ENCODE measurements at regions not wholly inside any gene's neighbourhood (a gene's known extent, or its start where the extent isn't known, plus 50 kb on each side); places are given as distances from the start of the nearest gene placed in this dataset.
"Not testable (repeated sequence)": the region's sequence is repeated elsewhere in the genome, so short reads cannot be mapped to it uniquely, and the experiment has no call there.

DNA sequence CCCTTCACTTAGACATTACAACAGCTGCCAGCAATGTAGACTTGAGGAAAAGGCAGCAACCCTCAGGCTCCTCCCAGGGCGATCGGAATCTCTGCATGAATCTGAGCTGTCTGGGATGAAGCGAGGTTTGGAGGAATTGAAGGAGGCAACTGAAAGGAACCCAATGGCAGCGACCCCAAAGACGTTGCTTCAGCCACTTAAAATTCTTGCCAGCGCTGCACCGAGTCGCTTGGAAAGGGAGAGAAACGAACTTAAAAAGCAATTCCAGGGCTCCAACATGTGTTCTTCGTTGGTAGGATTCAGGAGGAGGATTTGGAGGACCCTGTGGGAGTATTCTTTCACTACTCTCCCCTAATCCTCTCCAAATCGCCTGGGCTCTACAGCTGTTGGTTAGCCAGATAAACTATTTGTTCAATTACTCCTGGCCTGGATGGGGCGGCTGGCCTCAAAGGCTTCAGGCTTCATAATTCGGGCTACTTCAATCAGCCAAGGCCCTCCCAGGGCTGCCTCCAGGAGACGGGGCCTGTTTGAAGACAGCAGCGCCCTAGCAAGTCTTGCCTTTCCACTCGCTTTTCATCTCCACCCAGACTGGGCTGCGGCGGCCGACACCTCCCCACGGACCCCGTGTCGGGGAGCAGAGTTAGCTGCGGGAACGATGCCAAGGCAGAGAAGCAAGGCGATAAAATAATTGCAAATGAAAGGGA lies 72.4 kb upstream of the TMEM45B start:
- Mint-ChIP-seq H3K4me1 (ENCODE audit: unreplicated experiment) (peaks cover 11% of the 10 kb centered on the region), H3K9me3 (no peaks in the 10 kb centered on the region), H3K27ac (no peak overlapping the region), H3K27me3 (peaks cover under 1% of the 10 kb centered on the region), H3K4me3 (no peak overlapping the region), H3K36me3 (no peaks in the 10 kb centered on the region)
- no peak for DNase-seq (ENCODE audit: extremely low spot score, unreplicated experiment)
- TF ChIP-seq, protein P1, sequence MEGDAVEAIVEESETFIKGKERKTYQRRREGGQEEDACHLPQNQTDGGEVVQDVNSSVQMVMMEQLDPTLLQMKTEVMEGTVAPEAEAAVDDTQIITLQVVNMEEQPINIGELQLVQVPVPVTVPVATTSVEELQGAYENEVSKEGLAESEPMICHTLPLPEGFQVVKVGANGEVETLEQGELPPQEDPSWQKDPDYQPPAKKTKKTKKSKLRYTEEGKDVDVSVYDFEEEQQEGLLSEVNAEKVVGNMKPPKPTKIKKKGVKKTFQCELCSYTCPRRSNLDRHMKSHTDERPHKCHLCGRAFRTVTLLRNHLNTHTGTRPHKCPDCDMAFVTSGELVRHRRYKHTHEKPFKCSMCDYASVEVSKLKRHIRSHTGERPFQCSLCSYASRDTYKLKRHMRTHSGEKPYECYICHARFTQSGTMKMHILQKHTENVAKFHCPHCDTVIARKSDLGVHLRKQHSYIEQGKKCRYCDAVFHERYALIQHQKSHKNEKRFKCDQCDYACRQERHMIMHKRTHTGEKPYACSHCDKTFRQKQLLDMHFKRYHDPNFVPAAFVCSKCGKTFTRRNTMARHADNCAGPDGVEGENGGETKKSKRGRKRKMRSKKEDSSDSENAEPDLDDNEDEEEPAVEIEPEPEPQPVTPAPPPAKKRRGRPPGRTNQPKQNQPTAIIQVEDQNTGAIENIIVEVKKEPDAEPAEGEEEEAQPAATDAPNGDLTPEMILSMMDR (conservative IDR thresholded peaks at IDR 0.05) = no peak

DNA sequence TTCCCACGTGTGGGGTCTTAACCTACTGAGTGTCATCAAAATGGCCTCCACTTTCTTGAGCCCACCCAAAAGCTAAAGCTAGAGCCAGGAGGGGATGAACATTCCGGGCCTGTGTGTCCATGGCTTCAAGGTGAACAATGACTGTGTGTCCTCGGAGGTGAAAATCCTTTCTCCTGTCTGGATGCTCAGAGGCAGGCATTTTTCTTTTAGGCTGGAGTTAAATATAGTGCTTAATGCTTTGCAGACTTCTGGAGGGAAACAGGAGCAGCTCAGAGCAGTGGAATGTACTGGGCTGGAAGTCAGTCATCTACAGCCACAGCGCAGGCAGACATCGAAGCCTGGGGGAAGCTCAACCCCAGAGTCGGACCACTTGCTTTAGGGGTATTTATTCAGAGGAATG lies 68.6 kb upstream of the TMEM45B start:
- H3K27ac Mint-ChIP-seq = no peak overlapping the region

DNA sequence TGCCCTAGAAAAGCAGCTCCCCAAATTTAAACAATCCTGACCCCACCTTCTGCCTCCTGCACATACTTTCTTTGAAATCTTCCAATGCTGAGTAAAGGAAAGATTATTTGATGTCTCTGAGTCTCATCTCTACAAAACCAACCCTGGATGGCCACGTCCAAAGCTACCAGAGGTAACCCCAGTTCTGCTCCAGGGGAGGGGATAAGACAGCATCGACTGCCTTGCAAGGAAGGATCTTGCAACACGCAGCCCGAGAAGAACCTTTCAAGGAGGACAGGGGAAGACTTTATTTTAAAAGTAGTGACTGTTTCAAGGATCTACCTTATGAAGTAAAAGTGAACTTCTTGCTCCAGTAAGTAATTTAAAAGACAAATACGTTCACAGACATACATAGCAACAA lies 66.5 kb upstream of the TMEM45B start:
- TF ChIP-seq, protein P1 (conservative IDR thresholded peaks at IDR 0.05) = no peak
- H3K4me3 Mint-ChIP-seq = no peak overlapping the region
- no peak for DNase-seq (ENCODE audit: extremely low spot score, unreplicated experiment)
- H3K27ac Mint-ChIP-seq = no peak overlapping the region
- peaks cover 16% of the 10 kb centered on the region for H3K27me3 Mint-ChIP-seq
- H3K4me1 Mint-ChIP-seq (ENCODE audit: unreplicated experiment) = peaks cover 6% of the 10 kb centered on the region
- no peaks in the 10 kb centered on the region for H3K9me3 Mint-ChIP-seq
- no peaks in the 10 kb centered on the region for H3K36me3 Mint-ChIP-seq

More for the DNA sequence above, 68.6 kb upstream of the TMEM45B start:
- peaks cover 6% of the 10 kb centered on the region for H3K4me1 Mint-ChIP-seq (ENCODE audit: unreplicated experiment)
- H3K36me3 Mint-ChIP-seq = no peaks in the 10 kb centered on the region
- TF ChIP-seq, protein P1 (conservative IDR thresholded peaks at IDR 0.05) = no peak
- H3K9me3 Mint-ChIP-seq = no peaks in the 10 kb centered on the region
- DNase-seq (ENCODE audit: extremely low spot score, unreplicated experiment) = no peak
- no peak overlapping the region for H3K4me3 Mint-ChIP-seq
- peaks cover 16% of the 10 kb centered on the region for H3K27me3 Mint-ChIP-seq

DNA sequence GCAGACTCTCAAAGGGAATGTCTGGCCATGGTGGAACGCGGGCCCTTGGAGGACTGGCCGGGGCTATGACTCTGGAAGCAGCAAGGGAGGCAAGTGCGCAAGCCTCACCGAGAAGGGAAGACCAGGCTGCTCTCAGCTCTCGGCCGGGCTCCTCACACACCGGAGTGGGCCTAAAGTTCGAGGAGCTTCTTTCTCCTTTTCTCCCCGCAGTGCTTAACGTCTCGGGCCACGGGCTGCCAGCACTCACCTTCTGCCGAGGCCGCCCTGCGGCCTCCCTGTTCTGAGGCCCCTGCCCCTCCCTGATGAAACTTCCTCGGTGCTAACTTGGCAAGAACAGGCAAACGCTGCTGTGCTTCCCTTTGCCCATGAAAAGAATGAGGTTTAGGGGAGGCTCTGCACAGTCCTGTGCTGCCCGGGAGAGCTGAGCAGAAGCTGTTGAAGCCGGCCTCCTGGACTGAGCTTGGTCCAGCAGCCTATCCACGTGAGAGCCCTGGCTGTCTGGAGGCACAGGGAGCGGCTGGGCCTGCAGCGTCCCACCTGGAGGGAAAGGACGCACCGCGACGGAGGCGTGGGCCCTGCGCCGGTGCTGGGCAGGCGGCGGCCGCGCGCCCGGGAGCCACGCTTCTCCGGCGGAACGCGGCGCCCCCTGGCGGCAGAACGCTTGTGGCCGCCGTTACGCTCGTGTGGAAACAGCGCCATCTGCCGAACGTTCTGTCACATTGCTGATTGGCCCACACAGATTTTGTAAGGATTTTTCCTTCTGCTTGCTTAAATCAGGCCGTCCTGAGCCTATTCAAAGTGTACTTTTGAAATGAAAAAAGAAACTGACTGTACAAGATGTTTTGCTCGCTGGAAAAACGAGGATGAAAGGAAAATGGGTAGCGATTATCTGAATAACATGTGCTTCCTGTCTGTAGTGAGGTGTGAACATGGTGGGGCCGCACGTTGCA lies 65.0 kb upstream of the TMEM45B start:
- Mint-ChIP-seq H3K4me1 (ENCODE audit: unreplicated experiment) (peaks cover 6% of the 10 kb centered on the region), H3K27me3 (peaks cover 16% of the 10 kb centered on the region), H3K36me3 (no peaks in the 10 kb centered on the region), H3K4me3 (peak overlapping the region; percentile 41), H3K27ac (no peak overlapping the region), H3K9me3 (peaks cover 9% of the 10 kb centered on the region)
- DNase-seq (ENCODE audit: extremely low spot score, unreplicated experiment) = peak; percentile 91
- TF ChIP-seq, protein P1 (conservative IDR thresholded peaks at IDR 0.05) = peak; percentile 100

DNA sequence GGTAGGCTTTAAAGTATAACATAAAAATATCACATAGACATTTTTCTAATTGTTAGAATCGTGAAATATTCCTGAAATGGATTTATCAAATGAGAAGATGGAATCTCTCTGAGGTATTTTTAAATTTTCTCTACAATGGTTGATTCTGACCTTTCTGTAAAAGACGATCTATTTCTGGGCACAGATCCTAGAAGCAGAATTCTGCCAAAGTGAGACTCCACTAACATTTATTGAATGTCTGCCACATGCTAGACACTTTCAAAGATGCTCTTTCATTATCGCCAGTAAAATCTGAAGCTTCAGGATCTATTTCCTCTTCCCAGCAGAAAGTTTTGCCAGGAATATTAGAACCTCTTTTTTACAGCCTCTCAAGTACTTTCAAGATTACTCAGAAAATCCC lies 64.1 kb upstream of the TMEM45B start:
- no peak overlapping the region for H3K27ac Mint-ChIP-seq
- H3K4me1 Mint-ChIP-seq (ENCODE audit: unreplicated experiment) = peaks cover 5% of the 10 kb centered on the region
- H3K27me3 Mint-ChIP-seq = peaks cover 16% of the 10 kb centered on the region
- H3K4me3 Mint-ChIP-seq = no peak overlapping the region
- H3K9me3 Mint-ChIP-seq = peaks cover 18% of the 10 kb centered on the region
- no peaks in the 10 kb centered on the region for H3K36me3 Mint-ChIP-seq
- TF ChIP-seq, protein P1 (conservative IDR thresholded peaks at IDR 0.05) = no peak
- DNase-seq (ENCODE audit: extremely low spot score, unreplicated experiment) = no peak

DNA sequence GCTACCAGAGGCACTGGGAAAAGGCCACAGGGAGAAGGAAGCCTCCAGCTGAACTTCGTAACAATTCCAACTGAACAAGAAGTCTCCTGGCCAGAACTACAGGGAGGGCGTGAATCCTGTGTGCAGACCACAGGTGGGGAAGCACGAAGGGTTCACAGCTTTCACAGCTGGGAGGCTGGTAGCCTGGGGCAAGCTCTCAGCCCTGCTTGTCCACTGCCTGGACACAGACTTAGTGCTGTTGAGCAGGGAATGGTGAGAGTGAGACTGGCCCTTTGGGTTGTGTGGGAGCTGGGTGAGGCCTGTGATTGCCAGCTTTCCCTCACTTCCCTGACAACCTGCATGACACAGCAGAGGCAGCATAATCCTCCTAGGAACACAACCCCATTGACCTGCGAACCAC lies 52.1 kb upstream of the TMEM45B start:
- H3K4me1 Mint-ChIP-seq (ENCODE audit: unreplicated experiment); H3K9me3 Mint-ChIP-seq; H3K27me3 Mint-ChIP-seq; H3K4me3 Mint-ChIP-seq; DNase-seq (ENCODE audit: extremely low spot score, unreplicated experiment); H3K36me3 Mint-ChIP-seq: not testable (repeated sequence)
- H3K27ac Mint-ChIP-seq = peak overlapping the region; percentile 62

DNA sequence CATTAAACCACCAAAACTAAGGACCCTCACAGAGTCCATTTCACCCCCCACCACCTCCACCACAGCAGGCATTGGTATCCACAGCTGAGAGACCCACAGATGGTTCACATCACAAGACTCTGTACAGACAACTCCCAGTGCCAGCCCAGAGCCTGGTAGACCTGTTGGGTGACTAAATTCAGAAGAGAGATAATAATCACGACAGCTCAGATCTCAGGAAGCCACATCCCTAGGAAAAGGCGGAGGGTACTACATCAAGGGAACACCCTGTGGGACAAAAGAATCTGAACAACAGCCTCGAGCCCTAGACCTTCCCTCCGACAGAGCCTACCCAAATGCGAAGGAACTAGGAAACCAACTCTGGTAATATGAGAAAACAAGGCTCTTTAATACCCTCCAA lies 51.4 kb upstream of the TMEM45B start:
- H3K36me3 Mint-ChIP-seq; DNase-seq (ENCODE audit: extremely low spot score, unreplicated experiment); H3K4me1 Mint-ChIP-seq (ENCODE audit: unreplicated experiment); H3K27me3 Mint-ChIP-seq; H3K9me3 Mint-ChIP-seq: not testable (repeated sequence)
- Mint-ChIP-seq H3K27ac (peak overlapping the region; percentile 62), H3K4me3 (peak overlapping the region; percentile 29)
